KBM-7 (cell line): ENCODE measurements at regions not wholly inside any gene's neighbourhood (a gene's known extent, or its start where the extent isn't known, plus 50 kb on each side); places are given as distances from the start of the nearest gene placed in this dataset.

Source experiments
- DNase-seq: peaks from one replicate; pipeline ENCODE4 v3.0.0-alpha.2; 2015
- in situ Hi-C: fragments of 300-500 bp; cut with MboI; formaldehyde crosslinking; loops from 2 replicates; pipeline ENCODE4 v1.14.3; 2020; ENCODE audit warnings: low sequenced_read_pairs, low pct_unique_long_range_greater_than_20kb, mixed read lengths

GRCh38 chr7:7104314-7104698 lies 78.0 kb upstream of the C1GALT1 start:
- in situ Hi-C loops, result no loop called here
- DNase-seq, result no peak

GRCh38 chr7:7104971-7105370 lies 77.4 kb upstream of the C1GALT1 start:
- in situ Hi-C loops, result no loop called here
- DNase-seq, result no peak

GRCh38 chr7:7105800-7106582 lies 76.4 kb upstream of the C1GALT1 start:
- no peak for DNase-seq
- in situ Hi-C loops, result no loop called here

- no peak for DNase-seq
- in situ Hi-C loops, result no loop called here
These were observed 73.4 kb upstream of the C1GALT1 start for GRCh38 chr7:7108931-7109330.

GRCh38 chr7:7109934-7110333 lies 72.4 kb upstream of the C1GALT1 start:
- in situ Hi-C loops, result no loop called here

GRCh38 chr7:7110706-7111105 lies 71.6 kb upstream of the C1GALT1 start:
- DNase-seq, result no peak
- in situ Hi-C loops, result no loop called here

More at GRCh38 chr7:7109934-7110333, 72.4 kb upstream of the C1GALT1 start:
- no peak for DNase-seq

GRCh38 chr7:7112868-7113267 lies 69.5 kb upstream of the C1GALT1 start:
- in situ Hi-C loops, result no loop called here
- no peak for DNase-seq

- DNase-seq, result no peak
- in situ Hi-C loops, result no loop called here
These were observed 67.6 kb upstream of the C1GALT1 start for GRCh38 chr7:7114575-7115291.

GRCh38 chr7:7117935-7118586 lies 64.3 kb upstream of the C1GALT1 start:
- DNase-seq, result no peak
- in situ Hi-C loops, result no loop called here

GRCh38 chr7:7118822-7119221 lies 63.5 kb upstream of the C1GALT1 start:
- no peak for DNase-seq
- in situ Hi-C loops, result no loop called here

- no peak for DNase-seq
- in situ Hi-C loops, result no loop called here
These were observed 62.6 kb upstream of the C1GALT1 start for GRCh38 chr7:7119729-7120128.

GRCh38 chr7:7122033-7122478 lies 60.3 kb upstream of the C1GALT1 start:
- no peak for DNase-seq
- in situ Hi-C loops, result no loop called here

- DNase-seq, result no peak
- in situ Hi-C loops, result no loop called here
These were observed 59.6 kb upstream of the C1GALT1 start for GRCh38 chr7:7122701-7123281.

- in situ Hi-C loops, result no loop called here
These were observed 56.4 kb upstream of the C1GALT1 start for GRCh38 chr7:7125963-7126362.

GRCh38 chr7:7127773-7128172 lies 54.6 kb upstream of the C1GALT1 start:
- in situ Hi-C loops, result no loop called here
- no peak for DNase-seq

More at GRCh38 chr7:7125963-7126362, 56.4 kb upstream of the C1GALT1 start:
- no peak for DNase-seq

GRCh38 chr7:7129381-7129780 lies 53.0 kb upstream of the C1GALT1 start:
- in situ Hi-C loops, result no loop called here
- no peak for DNase-seq

- in situ Hi-C loops, result no loop called here
- no peak for DNase-seq
These were observed 51.1 kb upstream of the C1GALT1 start for GRCh38 chr7:7131273-7131672.
